ENCODE measurements at regions not wholly inside any gene's neighbourhood (a gene's known extent, or its start where the extent isn't known, plus 50 kb on each side); places are given as distances from the start of the nearest gene placed in this dataset.

DNA sequence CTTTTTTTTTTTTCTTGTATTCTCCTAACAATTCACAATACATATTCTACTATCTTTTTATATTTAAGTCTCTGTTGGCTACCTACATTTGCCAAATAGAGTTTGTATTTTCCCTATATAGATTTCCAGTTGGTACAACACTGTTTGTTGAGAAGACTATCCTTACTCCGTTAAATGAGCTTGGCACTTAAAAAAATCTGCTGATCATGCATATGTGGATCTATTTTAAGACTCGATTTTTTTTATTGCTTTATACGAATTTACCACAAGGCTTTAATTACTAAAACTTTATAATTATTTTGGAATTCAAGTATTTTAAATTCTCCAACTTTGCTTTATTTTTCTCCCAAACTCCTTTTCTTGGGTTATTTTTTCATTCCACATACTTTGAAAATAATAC is 855.6 kb downstream of the C6orf118 start:
- no peak for DNase-seq
- Histone ChIP-seq H3K27ac (ENCODE audit: low read length) (no peak overlapping the region), H3K4me1 (ENCODE audit: control insufficient read depth, insufficient read depth, low read length) (no peaks in the 10 kb centered on the region), H3K9me3 (ENCODE audit: control insufficient read depth, low read depth, low read length) (peaks cover 6% of the 10 kb centered on the region), H3K27me3 (ENCODE audit: control insufficient read depth, insufficient read depth, low read length) (no peaks in the 10 kb centered on the region), H3K36me3 (ENCODE audit: control insufficient read depth, insufficient read depth, low read length) (no peaks in the 10 kb centered on the region), H3K4me3 (ENCODE audit: low read length) (no peak overlapping the region)
- WGBS (ENCODE audit: insufficient coverage, low lambda C conversion rate): 88% methylated on average over 2 of the region's 3 CpGs

DNA sequence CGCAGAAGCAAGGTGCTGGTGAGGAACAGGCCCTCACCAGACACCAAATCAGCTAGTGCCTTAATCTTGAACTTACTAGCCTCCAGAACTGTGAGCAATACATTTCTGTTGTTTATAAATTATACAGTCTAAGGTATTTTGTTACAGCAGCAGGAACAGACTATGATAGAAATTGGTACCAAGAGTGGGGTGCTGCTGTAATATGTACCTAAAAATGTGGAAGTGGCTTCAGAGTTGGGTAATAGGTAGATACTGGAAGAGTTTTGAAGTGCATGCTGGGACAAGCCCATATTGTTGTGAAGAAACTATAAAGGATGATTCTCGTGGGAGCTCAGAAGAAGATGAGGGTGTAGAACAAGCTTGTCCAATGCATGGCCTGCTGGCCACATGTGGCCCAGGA is 866.8 kb downstream of the C6orf118 start:
- DNase-seq: no peak
- Histone ChIP-seq H3K36me3 (ENCODE audit: control insufficient read depth, insufficient read depth, low read length) (no peaks in the 10 kb centered on the region), H3K4me1 (ENCODE audit: control insufficient read depth, insufficient read depth, low read length) (no peaks in the 10 kb centered on the region), H3K4me3 (ENCODE audit: low read length) (no peak overlapping the region), H3K27ac (ENCODE audit: low read length) (no peak overlapping the region), H3K27me3 (ENCODE audit: control insufficient read depth, insufficient read depth, low read length) (no peaks in the 10 kb centered on the region), H3K9me3 (ENCODE audit: control insufficient read depth, low read depth, low read length) (no peaks in the 10 kb centered on the region)
- WGBS (ENCODE audit: insufficient coverage, low lambda C conversion rate): no CpG with 5 or more reads among the region's 2 CpGs

DNA sequence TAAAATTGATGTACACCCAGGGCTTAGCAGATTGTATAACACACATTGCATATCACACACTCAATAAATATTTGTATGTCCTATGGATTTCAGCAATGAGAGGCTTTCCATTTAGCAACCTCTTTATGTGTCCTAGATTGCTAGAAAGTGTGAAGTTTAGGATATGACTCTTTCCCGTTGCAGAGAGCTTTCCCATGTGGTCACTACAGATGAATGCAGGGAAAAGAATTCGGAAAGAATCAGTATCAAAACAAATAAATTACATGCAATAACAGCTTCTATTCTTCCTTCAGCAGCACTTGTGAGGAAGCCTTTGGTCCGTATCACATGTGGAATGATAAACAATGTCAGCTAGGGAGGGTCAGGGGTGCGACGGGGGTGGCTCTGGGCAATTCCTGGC is 870.1 kb downstream of the C6orf118 start:
- Histone ChIP-seq H3K4me3 (ENCODE audit: low read length) (no peak overlapping the region), H3K9me3 (ENCODE audit: control insufficient read depth, low read depth, low read length) (no peaks in the 10 kb centered on the region), H3K27ac (ENCODE audit: low read length) (no peak overlapping the region), H3K27me3 (ENCODE audit: control insufficient read depth, insufficient read depth, low read length) (no peaks in the 10 kb centered on the region), H3K4me1 (ENCODE audit: control insufficient read depth, insufficient read depth, low read length) (no peaks in the 10 kb centered on the region), H3K36me3 (ENCODE audit: control insufficient read depth, insufficient read depth, low read length) (no peaks in the 10 kb centered on the region)
- DNase-seq: no peak
- whole genome bisulfite sequencing (ENCODE audit: insufficient coverage, low lambda C conversion rate): no CpG with 5 or more reads among the region's 5 CpGs

DNA sequence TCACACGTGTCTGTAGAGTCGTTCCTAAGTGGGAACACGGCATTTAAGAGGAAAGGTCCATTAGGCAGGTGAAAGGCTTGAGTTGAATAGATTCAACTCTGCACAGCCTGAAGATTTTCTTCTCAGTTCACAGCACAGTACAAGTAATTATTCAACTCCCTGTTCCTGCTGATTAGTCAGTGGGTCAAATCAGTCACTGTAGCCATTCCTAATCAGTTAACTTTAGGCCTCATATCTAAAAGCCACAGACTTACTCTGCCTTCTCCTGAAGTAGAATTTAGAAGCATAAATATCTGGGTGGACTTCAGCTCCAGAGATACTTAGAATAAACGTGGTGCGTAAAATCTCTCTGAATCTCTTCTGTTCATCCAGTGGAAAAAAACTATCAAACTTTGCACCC is 872.4 kb downstream of the C6orf118 start:
- Histone ChIP-seq H3K27ac (ENCODE audit: low read length) (no peak overlapping the region), H3K4me1 (ENCODE audit: control insufficient read depth, insufficient read depth, low read length) (no peaks in the 10 kb centered on the region), H3K4me3 (ENCODE audit: low read length) (no peak overlapping the region), H3K36me3 (ENCODE audit: control insufficient read depth, insufficient read depth, low read length) (no peaks in the 10 kb centered on the region), H3K27me3 (ENCODE audit: control insufficient read depth, insufficient read depth, low read length) (no peaks in the 10 kb centered on the region), H3K9me3 (ENCODE audit: control insufficient read depth, low read depth, low read length) (no peaks in the 10 kb centered on the region)
- no peak for DNase-seq
- no CpG with 5 or more reads among the region's 5 CpGs for WGBS (ENCODE audit: insufficient coverage, low lambda C conversion rate)

DNA sequence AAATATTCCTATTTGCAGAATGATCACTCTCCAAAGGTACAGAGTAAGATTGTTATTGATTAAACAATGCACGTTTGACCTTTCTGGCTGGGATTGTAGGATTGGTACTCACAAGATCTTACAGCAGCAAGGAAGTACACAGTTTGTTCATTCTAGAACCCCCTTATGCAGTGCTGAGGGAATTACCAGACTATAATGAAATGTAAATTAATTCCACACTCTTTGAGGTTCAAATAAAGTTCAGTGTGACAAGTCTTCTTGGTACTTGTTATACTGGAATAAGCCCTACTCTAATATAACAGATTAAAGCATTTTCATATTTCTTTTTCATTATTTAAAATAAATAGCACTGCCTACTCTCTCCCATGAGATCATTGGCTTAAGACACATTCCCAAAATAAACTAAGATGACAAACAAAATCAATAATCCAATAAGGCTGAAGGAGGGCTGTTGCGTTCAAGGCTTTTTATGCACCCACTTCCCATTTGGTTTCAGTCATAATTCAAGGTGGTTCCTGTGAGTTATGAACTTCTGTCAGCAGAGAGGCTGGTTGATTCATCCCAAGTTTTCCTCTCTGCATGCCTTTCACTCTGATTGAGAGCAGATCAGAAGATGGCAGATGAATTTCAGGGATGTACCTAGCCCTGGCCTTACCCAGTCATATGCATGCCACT is 881.5 kb downstream of the C6orf118 start:
- Histone ChIP-seq H3K27ac (ENCODE audit: low read length) (no peak overlapping the region), H3K4me3 (ENCODE audit: low read length) (no peak overlapping the region), H3K4me1 (ENCODE audit: control insufficient read depth, insufficient read depth, low read length) (no peaks in the 10 kb centered on the region), H3K36me3 (ENCODE audit: control insufficient read depth, insufficient read depth, low read length) (no peaks in the 10 kb centered on the region), H3K27me3 (ENCODE audit: control insufficient read depth, insufficient read depth, low read length) (no peaks in the 10 kb centered on the region), H3K9me3 (ENCODE audit: control insufficient read depth, low read depth, low read length) (peaks cover 4% of the 10 kb centered on the region)
- no peak for DNase-seq
- no CpG with 5 or more reads among the region's 2 CpGs for WGBS (ENCODE audit: insufficient coverage, low lambda C conversion rate)

DNA sequence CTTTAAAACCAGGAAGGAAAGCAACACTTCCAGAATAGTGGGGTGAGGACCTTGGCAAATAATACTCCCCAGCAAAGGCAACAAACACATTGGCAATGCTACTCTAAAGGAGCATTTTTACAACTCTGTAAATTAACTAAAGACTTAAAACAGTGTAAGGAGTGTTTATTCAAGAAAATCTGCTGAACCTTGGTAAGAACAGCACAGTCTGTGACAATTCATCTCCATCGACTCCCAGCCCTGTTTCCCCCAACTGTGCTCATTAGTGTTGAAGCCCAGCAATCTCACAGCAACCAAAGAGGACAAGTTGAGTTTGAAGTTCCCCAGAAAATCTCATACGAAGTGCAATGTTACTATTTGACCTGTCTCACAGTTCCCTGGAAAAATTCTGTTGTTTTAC is 884.9 kb downstream of the C6orf118 start:
- no CpG with 5 or more reads among the region's 2 CpGs for WGBS (ENCODE audit: insufficient coverage, low lambda C conversion rate)
- no peak overlapping the region for H3K4me3 ChIP-seq (ENCODE audit: low read length)
- DNase-seq: no peak
- no peaks in the 10 kb centered on the region for H3K4me1 ChIP-seq (ENCODE audit: control insufficient read depth, insufficient read depth, low read length)
- no peaks in the 10 kb centered on the region for H3K36me3 ChIP-seq (ENCODE audit: control insufficient read depth, insufficient read depth, low read length)
- H3K27me3 ChIP-seq (ENCODE audit: control insufficient read depth, insufficient read depth, low read length): no peaks in the 10 kb centered on the region
- H3K27ac ChIP-seq (ENCODE audit: low read length): no peak overlapping the region
- peaks cover 10% of the 10 kb centered on the region for H3K9me3 ChIP-seq (ENCODE audit: control insufficient read depth, low read depth, low read length)

DNA sequence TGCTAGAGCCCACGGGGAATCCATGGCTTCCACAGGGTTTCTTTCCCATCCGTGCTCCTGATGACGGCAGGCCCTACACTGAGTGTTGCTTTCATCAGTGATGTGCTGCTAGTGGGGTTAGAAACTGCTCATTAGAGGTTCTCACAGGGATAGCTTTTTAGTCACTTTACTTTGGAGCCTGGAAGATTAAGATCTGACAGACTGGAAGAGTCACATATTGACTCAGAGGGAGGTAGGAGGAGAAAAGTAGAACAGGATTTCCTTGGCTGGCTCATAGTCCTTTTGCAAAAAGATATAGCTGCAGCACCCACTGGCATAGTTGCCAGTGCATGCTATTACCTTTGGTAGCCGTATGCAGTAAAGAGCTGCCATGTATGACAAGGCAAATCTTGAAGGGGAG is 890.3 kb downstream of the C6orf118 start:
- WGBS (ENCODE audit: insufficient coverage, low lambda C conversion rate): 100% methylated on average over 1 of the region's 4 CpGs
- Histone ChIP-seq H3K4me3 (ENCODE audit: low read length) (no peak overlapping the region), H3K4me1 (ENCODE audit: control insufficient read depth, insufficient read depth, low read length) (no peaks in the 10 kb centered on the region), H3K36me3 (ENCODE audit: control insufficient read depth, insufficient read depth, low read length) (no peaks in the 10 kb centered on the region), H3K9me3 (ENCODE audit: control insufficient read depth, low read depth, low read length) (peaks cover 10% of the 10 kb centered on the region), H3K27ac (ENCODE audit: low read length) (no peak overlapping the region), H3K27me3 (ENCODE audit: control insufficient read depth, insufficient read depth, low read length) (no peaks in the 10 kb centered on the region)
- no peak for DNase-seq

DNA sequence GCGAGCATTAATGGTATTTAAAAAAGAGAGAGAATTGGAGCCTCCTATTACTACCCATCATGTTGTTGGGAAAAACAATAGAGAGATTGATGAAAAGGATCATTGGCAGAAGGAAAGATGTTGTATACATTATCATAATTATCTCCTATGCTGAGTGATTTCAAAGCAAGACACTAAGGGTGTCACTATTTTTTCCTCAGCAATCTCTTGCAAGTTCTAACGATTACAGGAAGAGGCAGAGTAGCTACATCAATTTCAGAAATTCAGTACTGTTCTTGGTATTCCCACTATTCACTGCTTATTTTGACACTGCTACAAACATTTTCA is 891.2 kb downstream of the C6orf118 start:
- H3K4me3 ChIP-seq (ENCODE audit: low read length): no peak overlapping the region
- no peak for DNase-seq
- no peak overlapping the region for H3K27ac ChIP-seq (ENCODE audit: low read length)
- H3K4me1 ChIP-seq (ENCODE audit: control insufficient read depth, insufficient read depth, low read length): no peaks in the 10 kb centered on the region
- 86% methylated on average over 1 of the region's 2 CpGs for WGBS (ENCODE audit: insufficient coverage, low lambda C conversion rate)
- H3K36me3 ChIP-seq (ENCODE audit: control insufficient read depth, insufficient read depth, low read length): no peaks in the 10 kb centered on the region
- no peaks in the 10 kb centered on the region for H3K27me3 ChIP-seq (ENCODE audit: control insufficient read depth, insufficient read depth, low read length)
- H3K9me3 ChIP-seq (ENCODE audit: control insufficient read depth, low read depth, low read length): peaks cover 7% of the 10 kb centered on the region

DNA sequence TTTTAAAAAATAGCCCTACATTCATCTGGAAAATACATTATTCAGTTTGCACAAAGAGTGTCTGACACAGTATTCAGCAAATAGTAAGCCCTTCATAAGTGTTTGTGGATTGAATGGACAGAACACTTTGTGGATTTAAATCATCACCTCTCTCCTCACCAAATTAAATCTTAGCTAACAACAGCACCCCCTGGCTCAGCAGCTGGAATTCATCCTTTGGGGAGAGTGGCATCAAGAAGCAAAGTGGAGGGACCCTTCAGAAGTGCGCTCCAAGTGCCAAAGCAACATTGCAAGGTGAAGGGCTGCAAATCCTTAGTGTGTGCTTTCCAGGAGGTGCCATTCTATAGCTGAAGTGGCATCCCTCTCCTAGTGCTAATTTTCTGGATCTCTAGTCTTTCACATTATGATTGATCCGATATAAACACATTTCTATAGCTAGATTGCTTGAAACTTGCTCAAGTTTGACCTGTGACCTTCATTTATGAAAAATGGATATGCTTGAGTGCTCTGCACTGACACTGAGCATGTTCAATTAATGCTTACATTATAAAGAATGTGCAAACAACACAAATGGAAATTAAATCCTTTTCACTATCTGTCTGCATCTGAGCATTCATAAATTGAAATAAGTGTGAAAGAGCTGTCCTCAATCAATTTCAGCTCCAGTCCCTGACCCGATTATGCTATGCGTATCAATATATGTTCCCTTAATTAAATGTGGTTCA is 891.7 kb downstream of the C6orf118 start:
- Histone ChIP-seq H3K27ac (ENCODE audit: low read length) (no peak overlapping the region), H3K4me1 (ENCODE audit: control insufficient read depth, insufficient read depth, low read length) (no peaks in the 10 kb centered on the region), H3K27me3 (ENCODE audit: control insufficient read depth, insufficient read depth, low read length) (no peaks in the 10 kb centered on the region), H3K9me3 (ENCODE audit: control insufficient read depth, low read depth, low read length) (peaks cover 6% of the 10 kb centered on the region), H3K36me3 (ENCODE audit: control insufficient read depth, insufficient read depth, low read length) (no peaks in the 10 kb centered on the region), H3K4me3 (ENCODE audit: low read length) (no peak overlapping the region)
- 100% methylated on average over 2 of the region's 4 CpGs for WGBS (ENCODE audit: insufficient coverage, low lambda C conversion rate)
- DNase-seq: no peak

DNA sequence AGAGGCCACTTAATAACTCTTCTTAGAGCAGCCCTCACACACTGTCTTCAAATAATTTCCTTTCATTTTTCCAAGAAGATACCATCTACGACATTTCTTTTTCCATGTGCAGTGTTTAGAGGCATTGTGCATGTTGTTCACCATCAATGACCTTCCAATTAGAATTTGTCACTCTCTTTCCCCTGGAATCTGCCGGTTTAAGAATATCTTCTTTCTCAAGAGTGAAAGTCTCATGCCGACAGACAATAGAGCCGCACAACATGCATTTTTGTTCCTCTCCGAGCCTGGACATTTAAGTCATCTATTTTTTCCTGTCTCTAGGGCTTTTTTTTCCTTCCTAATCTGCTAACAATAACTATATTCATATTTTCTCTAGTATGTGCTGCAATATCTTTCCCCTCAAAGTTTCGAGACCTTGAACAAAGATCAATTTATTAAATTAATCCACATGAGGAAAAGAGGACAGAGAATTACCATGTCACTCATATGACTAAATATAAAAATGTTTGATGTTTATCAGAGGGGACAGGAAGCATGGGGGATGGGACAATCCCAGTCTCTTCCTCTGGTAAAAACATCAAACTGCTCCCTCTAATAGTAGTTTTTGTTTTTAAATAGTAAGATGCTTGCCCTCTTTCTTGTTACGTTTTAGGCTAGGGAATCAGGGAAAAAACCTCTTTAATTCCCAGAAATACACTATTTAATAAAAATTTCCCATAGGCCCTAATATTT is 893.4 kb downstream of the C6orf118 start:
- Histone ChIP-seq H3K27me3 (ENCODE audit: control insufficient read depth, insufficient read depth, low read length) (no peaks in the 10 kb centered on the region), H3K36me3 (ENCODE audit: control insufficient read depth, insufficient read depth, low read length) (no peaks in the 10 kb centered on the region), H3K9me3 (ENCODE audit: control insufficient read depth, low read depth, low read length) (peaks cover 4% of the 10 kb centered on the region), H3K4me3 (ENCODE audit: low read length) (no peak overlapping the region), H3K4me1 (ENCODE audit: control insufficient read depth, insufficient read depth, low read length) (no peaks in the 10 kb centered on the region), H3K27ac (ENCODE audit: low read length) (no peak overlapping the region)
- no peak for DNase-seq
- WGBS (ENCODE audit: insufficient coverage, low lambda C conversion rate): 86% methylated on average over 6 of the region's 7 CpGs
